AG09309 (cell line): ENCODE measurements at regions not wholly inside any gene's neighbourhood (a gene's known extent, or its start where the extent isn't known, plus 50 kb on each side); places are given as distances from the start of the nearest gene placed in this dataset.

ENCODE experiments used
- DNase-seq: peaks from one replicate; pipeline ENCODE4 v3.0.0-alpha.2; 2010; ENCODE audit warnings: low read depth
- H3K4me3 ChIP-seq: 2 replicates; pipeline ENCODE4 v1.5.1; 2011; ENCODE audit warnings: mild to moderate bottlenecking, low read depth, low read length, moderate library complexity; ENCODE audit not compliant: control insufficient read depth
- CTCF ChIP-seq: IDR thresholded peaks from 2 replicates; pipeline ENCODE4 v1.5.1; 2011; ENCODE audit warnings: mild to moderate bottlenecking, low read depth, low read length, inconsistent platforms; ENCODE audit not compliant: insufficient read depth, control insufficient read depth; ENCODE audit errors: missing control alignments

GRCh38 chr12:118651487-118651886 is 275.1 kb downstream of the SUDS3 start:
- no peak for TF ChIP-seq CTCF
- H3K4me3 ChIP-seq: no peak overlapping the region
- no peak for DNase-seq

- no peak for TF ChIP-seq CTCF
- DNase-seq: no peak
- no peak overlapping the region for H3K4me3 ChIP-seq
Measured at GRCh38 chr12:118655588-118655987, 279.2 kb downstream of the SUDS3 start.

GRCh38 chr12:118680356-118680963 is 300.9 kb upstream of the SRRM4 start:
- no peak overlapping the region for H3K4me3 ChIP-seq
- no peak for TF ChIP-seq CTCF
- DNase-seq: no peak

GRCh38 chr12:118682656-118683055 is 298.7 kb upstream of the SRRM4 start:
- TF ChIP-seq CTCF: no peak
- no peak overlapping the region for H3K4me3 ChIP-seq
- no peak for DNase-seq

GRCh38 chr12:118685983-118686607 is 295.2 kb upstream of the SRRM4 start:
- no peak for TF ChIP-seq CTCF
- DNase-seq: no peak
- no peak overlapping the region for H3K4me3 ChIP-seq

GRCh38 chr12:118689793-118690192 is 291.5 kb upstream of the SRRM4 start:
- H3K4me3 ChIP-seq: no peak overlapping the region
- no peak for DNase-seq
- no peak for TF ChIP-seq CTCF
